GM21737 (cell line): ENCODE measurements at regions not wholly inside any gene's neighbourhood (a gene's known extent, or its start where the extent isn't known, plus 50 kb on each side); places are given as distances from the start of the nearest gene placed in this dataset.

Experiments used
- ATAC-seq: cut with Tn5 transposase; IDR thresholded peaks from one replicate; pipeline ENCODE4 v1.9.1; 2021; ENCODE audit warnings: mild to moderate bottlenecking, moderate library complexity; ENCODE audit not compliant: unreplicated experiment

DNA sequence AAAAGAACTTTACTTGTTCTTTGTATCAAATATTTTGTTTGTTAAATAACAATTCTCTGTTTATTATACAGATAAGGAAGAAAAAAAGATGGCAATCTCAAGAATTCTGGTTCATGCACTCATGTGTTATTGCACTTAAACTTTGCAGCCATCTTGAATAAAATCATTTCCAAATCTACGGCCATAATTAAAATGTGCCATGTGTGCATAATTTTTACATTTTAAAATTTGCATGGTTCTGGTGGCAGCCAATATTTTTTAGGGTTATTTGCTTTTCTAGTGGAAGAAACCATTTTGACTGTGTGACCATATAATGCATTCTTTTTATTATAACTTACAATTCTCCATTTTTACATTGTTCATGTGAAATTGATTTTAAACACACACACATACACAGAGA lies 1518.1 kb upstream of the ZEB2 start:
- ATAC-seq: no peak

DNA sequence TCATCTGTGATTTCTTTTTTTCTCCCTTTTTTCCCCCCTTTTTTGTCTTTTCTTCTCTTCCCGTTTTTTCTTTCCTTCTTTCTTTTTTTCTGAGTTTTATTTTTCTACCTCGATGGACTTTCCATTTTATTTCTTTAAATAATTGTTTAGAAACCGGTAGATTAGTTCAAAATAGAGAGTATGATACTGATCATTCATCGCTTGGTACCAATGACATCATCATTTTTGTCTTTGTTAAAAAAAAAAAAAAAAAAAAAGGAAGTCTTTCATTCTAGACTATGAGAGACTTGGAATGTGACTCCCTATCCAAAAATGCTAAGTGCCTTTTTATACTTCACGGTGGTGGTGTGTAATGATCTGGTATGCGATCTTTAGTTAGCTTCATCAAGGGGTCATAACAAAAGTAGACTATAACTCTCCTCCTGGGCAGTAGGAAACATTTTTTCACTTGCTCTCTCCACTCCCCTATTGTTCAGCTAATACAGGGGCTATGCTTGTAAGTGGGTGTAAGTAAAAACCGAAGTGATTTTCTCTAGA lies 1517.5 kb upstream of the ZEB2 start:
- no peak for ATAC-seq

DNA sequence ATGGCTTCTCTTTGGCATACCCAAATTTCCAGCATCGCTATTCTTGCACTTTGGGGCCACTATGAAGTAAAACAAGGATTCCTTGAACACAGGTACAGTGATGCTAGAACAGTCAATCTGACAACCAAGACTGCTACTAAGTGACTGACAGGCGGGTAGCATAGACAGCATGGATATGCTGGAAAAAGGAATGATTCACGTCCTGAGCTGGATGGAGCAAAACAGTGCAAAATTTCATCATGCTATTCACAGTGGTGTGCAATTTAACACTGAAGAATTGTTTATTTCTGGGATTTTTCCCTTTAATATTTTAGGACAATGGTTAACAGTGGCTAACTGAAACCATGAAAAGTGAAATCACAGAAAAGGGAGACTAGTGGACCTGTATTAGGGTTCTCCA lies 1511.2 kb upstream of the ZEB2 start:
- no peak for ATAC-seq

DNA sequence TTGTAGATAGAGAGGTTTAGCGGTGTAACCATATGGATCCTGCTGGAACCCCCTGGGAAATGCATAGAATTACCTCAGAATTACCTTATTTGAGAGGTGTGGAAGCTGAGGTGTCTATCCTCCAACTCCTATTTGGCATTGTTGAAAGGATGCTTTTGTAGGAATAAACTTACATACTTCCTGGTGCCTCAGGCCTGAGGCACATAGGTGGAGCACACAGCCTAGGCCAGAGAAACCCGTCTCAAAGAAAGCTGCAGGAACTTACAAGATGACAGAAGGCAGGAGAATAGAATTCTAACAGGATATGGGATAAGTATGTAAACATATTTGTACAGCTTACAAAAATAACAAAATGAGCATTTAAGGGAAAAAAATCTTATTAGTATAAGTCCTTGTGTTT lies 1507.2 kb upstream of the ZEB2 start:
- ATAC-seq: no peak

DNA sequence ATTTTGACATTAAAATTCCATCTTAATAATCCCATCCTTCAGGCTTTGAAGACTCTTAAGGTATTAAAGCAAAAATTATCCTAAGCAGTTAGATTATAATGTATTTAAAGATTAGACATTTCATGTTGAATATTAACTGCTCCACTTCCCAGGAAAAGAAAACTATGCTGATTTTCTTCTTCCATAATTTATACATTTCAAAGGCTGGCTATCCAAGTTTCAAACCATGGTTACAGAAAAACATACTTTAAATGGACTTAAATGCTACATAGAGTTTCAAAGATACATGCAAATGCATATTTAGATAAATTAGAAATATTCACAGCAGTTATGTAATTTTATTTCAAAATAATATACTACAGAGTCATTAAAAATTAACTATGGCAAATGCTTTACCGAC lies 1505.6 kb upstream of the ZEB2 start:
- no peak for ATAC-seq

DNA sequence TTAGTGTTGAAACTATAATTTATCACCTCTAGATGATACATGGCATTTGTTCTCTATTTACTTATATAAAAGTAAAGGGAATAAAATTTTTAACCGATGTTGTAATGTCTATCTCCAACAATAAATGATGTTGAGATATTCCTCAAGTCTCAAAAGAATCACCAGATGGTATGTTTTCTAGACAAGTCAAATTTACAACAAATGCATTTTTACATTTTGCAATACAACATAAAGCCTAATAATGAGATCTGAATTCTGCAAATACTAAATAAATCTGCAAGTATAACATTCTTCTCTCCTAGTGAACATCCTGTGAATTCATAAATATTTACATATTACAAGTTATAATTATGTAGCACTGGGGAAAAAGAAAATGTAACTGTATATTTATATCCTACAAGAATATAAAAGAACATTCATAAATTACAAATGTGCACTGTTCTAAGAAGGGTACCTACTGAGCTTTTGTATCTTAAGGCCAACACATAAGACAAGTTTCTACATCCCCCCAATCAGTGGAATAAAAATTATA lies 1504.4 kb upstream of the ZEB2 start:
- ATAC-seq: no peak

DNA sequence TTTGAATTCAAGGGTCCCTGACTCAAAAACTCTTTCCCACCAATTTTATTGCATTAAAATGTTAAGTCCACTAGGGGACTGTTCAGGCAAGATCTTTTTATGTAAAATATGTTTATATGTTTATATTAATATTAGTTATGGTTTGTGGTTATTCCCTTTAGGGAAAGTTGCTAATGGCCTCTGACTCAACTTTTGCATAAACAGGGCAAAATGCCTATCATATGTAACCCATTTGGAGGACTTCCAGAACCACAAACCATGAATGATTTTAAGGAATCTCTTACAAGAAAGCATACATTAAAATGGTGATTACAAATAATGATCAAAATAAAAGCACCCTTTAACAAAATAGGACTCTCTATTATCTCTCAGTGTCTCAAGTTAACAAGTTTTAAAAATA lies 1484.5 kb upstream of the ZEB2 start:
- no peak for ATAC-seq

DNA sequence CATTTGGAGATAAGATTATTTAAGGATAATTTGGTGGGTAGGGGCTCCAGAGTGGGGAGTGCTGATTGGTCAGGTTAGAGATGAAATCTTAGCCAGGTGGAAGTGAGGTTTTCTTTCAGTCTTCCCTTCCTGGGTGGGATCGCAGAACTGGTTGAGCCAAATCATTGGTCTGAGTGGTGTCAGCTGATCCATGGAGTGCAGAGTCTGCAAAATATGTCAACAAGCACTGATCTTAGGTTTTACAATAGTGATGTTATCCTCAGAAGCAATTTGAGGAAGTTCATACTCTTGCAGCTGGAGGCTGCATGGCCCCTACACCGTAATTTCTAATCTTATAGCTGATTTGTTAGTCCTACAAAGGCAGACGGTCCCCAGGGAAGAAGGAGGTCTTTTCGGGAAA lies 1483.4 kb upstream of the ZEB2 start:
- ATAC-seq: no peak

DNA sequence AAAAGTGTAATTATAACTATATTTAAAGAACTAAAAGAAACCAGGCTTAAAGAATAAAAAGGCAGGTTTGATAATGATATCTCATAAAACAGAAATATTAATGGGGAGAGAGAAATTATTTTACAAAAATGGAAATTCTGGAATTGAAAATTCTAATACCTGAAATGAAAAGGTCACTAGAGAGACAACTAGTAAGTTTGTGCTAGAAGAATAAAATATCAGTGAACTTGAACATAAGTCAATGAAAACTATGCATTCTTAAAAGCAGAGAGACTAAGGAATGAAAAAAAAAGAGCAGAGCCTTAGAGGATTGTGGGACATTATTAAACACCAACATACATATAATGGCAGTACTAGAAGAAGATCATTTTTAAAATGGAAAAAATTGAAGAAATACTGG lies 1475.0 kb upstream of the ZEB2 start:
- no peak for ATAC-seq

DNA sequence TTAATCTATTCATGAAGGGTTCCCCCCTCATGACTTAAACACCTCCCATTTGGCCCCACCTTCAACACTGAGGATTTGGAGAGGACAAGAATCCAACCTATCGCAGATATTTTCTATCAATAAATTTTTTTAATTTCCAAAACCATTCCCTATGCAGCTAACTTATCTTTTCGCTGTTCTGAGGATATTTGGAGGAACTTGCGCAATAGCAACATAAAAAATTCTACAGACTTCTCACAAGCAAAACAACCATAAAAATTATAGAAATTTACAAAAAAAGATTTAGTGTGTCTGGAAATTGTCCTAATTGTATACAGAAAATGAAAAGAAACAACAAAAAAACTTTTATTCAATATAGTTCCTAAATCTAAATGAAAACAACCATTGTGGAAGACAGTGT lies 1472.7 kb upstream of the ZEB2 start:
- ATAC-seq: no peak

DNA sequence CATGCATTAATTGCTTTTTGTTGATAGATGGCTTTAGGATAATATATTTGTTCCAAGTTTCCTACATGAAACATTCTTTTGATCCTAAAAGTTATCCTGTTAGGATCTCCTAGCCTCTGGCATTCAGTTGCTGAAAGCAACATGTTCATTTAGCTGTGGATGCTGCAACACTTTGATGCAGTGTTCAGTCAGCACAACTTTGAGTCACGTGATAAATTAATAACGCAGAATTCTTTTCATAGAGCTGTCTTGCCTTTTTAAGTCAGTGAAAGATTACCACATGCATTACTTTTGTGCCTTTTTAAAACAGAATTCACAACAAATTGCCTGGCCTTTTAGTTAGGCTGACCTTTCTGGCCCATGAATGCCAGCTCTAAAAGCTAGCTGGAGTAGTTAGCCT lies 1467.9 kb upstream of the ZEB2 start:
- no peak for ATAC-seq

DNA sequence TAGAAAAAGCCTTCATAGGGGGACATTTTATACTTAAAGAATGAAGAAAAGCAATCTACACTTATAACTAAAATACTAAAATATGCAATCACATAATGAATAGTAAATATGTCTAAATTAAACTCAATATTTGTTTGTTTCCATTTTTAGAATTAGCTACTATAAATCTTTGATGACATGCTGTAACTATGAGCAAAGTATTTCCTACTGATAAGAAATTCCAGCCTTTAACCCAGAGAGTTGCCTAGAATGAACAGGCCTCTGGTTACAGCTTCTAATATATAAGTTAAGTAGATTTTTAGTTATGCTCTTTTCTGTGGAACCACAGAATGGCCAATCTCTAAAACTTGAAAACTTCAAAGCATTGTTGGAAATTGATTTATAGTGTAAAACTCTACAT lies 1465.6 kb upstream of the ZEB2 start:
- ATAC-seq: no peak

DNA sequence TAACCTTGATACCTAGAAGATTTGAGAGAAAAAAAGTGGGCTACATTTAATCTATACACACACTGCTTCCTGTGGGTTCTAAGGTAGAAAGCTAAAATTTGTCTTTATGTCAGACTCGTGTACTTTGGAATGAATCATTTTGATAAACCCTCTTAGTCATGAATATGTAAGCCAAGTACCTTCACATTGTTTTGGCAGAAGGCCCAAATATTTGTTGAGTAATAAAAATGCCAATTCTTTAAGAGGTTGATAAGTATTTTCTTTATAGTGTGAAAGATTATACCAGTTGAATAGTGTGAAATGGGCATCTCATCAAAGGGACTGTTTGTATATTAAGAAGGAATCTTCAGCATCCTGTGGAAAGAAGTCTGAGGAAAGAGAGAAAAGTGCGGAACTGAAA lies 1464.7 kb upstream of the ZEB2 start:
- ATAC-seq: no peak

DNA sequence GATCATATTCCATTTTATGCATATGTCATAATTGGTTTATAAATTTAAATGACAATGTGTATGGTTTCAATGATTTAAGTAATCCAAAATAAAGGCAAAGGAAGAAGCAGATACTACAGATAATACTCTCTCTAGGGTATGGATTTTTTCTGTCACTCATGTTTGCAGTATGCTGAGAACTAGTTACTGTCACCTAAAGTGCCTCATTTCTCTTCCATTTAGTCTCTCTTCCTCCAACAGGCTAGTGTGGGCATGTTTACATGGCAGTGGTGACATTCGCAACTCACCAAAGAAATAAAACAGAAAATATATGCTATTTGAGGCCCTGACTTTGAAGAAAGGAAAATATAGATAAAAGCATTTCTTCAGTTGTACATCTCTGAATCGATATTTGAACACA lies 1460.4 kb upstream of the ZEB2 start:
- no peak for ATAC-seq

DNA sequence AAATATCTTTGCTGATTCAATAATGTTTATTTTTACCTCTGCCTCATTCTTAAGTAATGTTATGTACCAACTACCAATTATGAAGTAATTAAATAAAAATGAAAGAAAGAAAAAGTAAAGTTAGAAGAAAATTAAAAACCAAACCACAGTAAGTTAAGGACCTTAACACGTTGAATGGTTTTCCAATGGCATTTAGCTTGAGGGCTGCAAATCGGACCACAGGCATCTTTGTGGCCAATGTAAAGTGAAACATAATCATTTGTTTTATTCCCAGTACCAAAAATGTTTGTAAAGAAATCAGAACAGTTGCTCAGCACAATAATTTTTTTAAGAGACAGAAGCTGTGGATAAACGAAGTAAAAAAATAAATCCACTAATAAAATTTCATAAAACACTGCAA lies 1455.5 kb upstream of the ZEB2 start:
- ATAC-seq: no peak

DNA sequence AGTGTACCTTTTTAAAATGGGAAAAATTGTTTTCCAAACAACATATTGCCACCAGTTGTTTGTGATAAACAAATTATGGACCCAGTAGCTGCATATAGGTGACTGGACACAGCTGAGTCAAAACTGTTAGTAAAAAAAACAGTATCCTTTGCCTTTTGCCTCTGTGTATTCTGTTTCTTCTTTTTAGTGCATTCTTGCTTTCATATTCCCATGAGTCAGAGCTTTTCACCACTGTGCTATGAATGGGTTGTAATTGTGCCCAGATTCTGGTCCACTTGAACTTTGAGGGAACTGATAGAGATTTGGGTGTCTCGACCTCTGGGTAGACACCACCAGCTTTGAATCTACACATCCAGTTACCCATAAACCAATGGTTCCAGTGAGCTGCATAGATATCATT lies 1441.9 kb upstream of the ZEB2 start:
- no peak for ATAC-seq

DNA sequence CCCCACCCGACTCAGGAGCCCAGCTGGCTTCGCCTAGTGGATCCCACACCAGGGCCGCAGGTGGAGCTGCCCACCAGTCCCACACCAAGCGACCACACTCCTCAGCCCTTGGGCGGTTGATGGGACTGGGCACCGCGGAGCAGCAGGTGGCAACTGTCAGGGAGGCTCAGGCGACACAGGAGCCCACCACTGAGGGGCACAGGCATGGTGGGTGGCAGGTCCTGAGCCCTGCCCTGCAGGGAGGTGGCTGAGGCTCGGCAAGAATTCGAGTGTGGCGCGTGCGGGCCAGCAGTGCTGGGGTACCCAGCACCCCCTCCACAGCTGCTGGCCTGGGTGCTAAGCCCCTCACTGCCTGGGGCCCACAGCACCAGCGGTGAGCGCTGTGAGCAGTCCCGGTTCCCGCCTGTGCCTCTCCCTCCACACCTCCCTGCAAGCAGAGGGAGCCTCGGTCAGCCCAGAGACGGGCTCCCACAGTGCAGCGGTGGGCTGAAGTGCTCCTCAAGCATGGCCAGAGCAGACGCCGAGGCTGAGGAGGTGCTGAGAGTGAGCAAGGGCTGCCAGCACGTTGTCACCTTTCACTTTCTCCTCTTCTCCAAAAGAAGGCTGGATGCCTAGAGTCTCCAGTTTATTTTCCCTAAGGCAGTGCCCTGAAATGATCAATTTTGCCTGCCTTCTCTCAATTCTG lies 1440.7 kb upstream of the ZEB2 start:
- ATAC-seq: no peak

DNA sequence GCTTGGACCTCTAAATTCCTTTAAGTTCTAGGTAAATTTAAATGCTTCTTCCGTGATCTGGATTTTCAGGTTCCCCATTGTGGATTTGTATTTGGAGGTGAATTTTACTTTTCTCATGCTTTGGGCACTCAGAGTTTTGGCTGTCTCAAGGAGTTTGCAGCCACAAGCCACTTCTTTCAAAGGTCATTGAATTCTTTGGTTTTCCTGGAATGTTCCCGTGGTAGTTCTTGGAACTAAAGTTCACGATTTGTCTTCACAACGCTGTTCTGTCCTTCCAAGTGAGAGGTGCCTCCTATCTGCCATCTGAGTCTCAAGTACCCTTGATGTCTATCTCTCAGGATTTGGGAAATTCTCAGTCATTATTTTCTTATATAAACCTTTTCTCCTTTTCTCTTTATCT lies 1438.7 kb upstream of the ZEB2 start:
- no peak for ATAC-seq

DNA sequence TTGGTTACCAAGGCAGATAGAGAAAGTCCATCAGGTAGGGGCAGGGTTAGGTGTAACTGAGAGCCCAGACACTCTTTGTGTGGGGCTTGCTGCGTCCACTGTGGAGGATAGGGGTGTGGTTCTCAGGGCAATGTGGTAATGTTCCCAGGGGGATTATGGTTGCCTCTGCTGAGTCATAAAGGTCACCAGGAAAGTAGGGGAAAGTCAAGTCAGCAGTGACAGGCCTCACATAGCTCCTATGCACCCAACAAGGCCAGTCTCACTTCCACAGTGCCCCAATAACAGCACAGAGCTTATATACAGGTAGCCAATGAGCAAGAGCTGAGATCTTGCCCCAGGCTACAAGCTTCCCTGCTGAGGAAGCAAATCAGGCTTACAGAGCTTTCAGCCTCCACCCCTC lies 1438.0 kb upstream of the ZEB2 start:
- ATAC-seq: no peak

DNA sequence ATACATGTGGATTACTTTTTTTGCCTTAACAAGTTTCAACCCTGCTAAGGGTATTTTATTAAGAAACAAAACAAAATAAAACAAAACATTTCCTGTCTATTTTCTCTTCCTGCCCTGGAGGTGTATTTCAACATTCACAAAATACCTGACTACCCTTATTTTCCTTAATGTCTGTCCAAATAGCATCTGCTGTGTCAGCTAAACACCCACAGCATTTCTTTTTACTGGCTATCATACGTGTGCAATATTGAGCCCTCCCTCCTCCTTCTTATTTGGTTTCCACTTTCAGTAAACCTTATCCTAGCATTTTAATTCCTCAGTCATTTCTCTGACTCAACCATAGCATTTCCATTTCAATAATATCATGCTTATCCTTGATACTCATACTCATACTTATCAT lies 1420.0 kb upstream of the ZEB2 start:
- no peak for ATAC-seq

DNA sequence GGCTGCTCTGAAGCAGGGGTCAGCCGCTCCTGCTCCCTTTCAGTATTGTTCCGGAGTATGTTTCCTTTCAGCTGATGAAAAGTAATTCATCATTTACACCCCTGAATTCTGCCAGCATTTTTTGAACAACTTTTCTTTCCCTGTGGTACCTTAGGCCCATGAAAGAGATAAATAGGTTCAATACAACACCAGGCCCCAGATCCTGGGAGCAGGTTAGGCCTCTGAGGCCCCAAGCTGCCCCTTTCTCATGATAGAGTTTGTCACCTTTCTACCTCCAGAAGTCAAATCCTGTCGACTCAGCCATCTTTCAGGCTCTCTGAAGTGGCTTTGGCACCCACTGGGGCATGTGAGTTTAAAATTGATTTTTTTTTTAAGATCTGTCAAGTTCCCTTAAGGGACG lies 1415.1 kb upstream of the ZEB2 start:
- no peak for ATAC-seq

DNA sequence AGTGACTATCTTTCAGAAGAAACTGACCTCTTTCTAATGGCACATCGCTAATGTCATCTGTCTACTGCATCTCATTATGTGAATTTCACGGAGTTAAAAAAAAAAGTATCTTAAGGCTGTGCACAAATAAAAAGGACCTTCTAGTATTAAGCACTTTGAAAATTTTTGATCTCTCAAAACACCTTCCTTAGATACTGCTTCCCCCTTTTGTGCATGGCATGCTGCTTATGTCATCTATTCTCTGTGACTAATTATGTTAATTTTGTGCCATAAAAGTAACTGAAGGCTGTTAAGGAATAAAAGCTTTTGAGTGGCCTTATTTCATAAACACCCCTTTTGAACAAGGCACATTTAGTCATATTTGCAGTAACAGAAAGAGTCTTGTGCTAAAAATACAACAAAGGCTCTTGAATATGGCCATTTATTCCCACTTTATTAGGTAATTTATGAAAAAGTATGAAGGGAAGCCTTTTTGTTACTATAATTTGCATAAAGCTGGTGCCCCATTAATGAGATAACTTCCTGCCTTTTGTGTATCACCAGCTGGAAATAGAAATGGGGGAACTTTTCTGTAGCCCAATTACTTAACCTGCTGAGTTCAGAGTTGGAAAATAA lies 1412.0 kb upstream of the ZEB2 start:
- ATAC-seq: no peak

DNA sequence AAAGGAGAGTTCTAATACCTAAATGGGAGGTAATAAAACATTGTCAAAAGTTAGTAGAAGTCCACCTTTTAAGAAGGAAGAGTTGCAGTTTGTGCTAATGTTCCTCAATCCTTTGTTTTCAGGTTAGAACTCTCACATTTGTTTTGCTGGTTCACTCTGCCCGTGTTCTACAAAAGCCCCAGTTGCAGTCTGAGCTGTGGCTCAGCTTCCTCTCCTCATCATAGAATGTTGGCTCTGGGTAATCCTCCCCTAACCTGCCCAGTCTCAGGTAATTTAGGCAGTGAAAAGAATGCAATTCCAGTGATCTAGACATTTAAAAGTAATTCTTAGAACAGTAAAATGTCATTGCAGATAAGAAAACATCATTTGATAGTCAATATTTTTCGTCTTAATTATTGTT lies 1410.4 kb upstream of the ZEB2 start:
- ATAC-seq: no peak
